ENCODE measurements at regions not wholly inside any gene's neighbourhood (a gene's known extent, or its start where the extent isn't known, plus 50 kb on each side); places are given as distances from the start of the nearest gene placed in this dataset.

DNA sequence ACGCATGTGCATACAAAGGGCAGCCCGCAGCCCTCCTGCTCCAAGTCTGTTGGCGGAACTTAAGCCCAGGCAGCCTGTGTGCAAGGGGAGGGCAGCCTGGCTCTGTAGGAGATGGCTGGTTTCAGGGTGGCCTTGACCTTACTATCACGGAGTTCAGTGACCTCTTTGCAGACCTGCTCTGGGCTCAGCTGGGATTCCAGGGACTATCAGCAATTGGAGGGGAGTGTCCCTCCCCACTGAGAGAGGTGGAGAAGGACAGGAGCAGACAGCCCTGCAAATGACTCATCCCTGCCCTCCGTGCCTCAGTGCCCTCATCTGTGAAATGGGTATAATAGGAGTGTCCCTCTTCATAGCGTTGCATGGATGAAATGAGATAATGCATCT lies 66.2 kb upstream of the DLK1 start:
- Histone ChIP-seq H3K27ac (ENCODE audit: low read depth, low read length, poor library complexity, severe bottlenecking) (no peak overlapping the region), H3K9me3 (ENCODE audit: low read length) (no peaks in the 10 kb centered on the region), H3K9me2 (ENCODE audit: low read depth, low read length) (no peaks in the 10 kb centered on the region), H3K4me3 (ENCODE audit: low read depth, low read length, poor library complexity, severe bottlenecking) (no peak overlapping the region), H3K4me1 (ENCODE audit: insufficient read depth, low read length, severe bottlenecking) (no peaks in the 10 kb centered on the region), H3K79me2 (ENCODE audit: insufficient read depth, low read length) (no peaks in the 10 kb centered on the region), H3K9ac (ENCODE audit: low read length) (no peak overlapping the region), H3K4me2 (ENCODE audit: low read length) (no peak overlapping the region), H3F3A (ENCODE audit: insufficient read depth, low read length) (no peaks in the 10 kb centered on the region), H2AFZ (ENCODE audit: low read length) (no peak overlapping the region), H4K20me1 (ENCODE audit: insufficient read depth, low read length) (no peaks in the 10 kb centered on the region), H3K27me3 (ENCODE audit: insufficient read depth, low read length) (no peaks in the 10 kb centered on the region), H3K36me3 (ENCODE audit: insufficient read depth, low read length) (no peaks in the 10 kb centered on the region)
- no peak for TF ChIP-seq EZH2 (IDR thresholded peaks at IDR 0.05; ENCODE audit: borderline replicate concordance, low read length)
- TF ChIP-seq, protein P1, sequence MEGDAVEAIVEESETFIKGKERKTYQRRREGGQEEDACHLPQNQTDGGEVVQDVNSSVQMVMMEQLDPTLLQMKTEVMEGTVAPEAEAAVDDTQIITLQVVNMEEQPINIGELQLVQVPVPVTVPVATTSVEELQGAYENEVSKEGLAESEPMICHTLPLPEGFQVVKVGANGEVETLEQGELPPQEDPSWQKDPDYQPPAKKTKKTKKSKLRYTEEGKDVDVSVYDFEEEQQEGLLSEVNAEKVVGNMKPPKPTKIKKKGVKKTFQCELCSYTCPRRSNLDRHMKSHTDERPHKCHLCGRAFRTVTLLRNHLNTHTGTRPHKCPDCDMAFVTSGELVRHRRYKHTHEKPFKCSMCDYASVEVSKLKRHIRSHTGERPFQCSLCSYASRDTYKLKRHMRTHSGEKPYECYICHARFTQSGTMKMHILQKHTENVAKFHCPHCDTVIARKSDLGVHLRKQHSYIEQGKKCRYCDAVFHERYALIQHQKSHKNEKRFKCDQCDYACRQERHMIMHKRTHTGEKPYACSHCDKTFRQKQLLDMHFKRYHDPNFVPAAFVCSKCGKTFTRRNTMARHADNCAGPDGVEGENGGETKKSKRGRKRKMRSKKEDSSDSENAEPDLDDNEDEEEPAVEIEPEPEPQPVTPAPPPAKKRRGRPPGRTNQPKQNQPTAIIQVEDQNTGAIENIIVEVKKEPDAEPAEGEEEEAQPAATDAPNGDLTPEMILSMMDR (IDR thresholded peaks at IDR 0.05; ENCODE audit: low read length), result no peak

GRCh38 chr14:100660882-100661635 lies 65.6 kb upstream of the DLK1 start:
- Histone ChIP-seq H4K20me1 (ENCODE audit: insufficient read depth, low read length) (no peaks in the 10 kb centered on the region), H3K9me3 (ENCODE audit: low read length) (no peaks in the 10 kb centered on the region), H2AFZ (ENCODE audit: low read length) (no peak overlapping the region), H3K36me3 (ENCODE audit: insufficient read depth, low read length) (no peaks in the 10 kb centered on the region), H3K4me1 (ENCODE audit: insufficient read depth, low read length, severe bottlenecking) (no peaks in the 10 kb centered on the region), H3F3A (ENCODE audit: insufficient read depth, low read length) (no peaks in the 10 kb centered on the region), H3K9me2 (ENCODE audit: low read depth, low read length) (no peaks in the 10 kb centered on the region), H3K9ac (ENCODE audit: low read length) (no peak overlapping the region), H3K79me2 (ENCODE audit: insufficient read depth, low read length) (no peaks in the 10 kb centered on the region), H3K27ac (ENCODE audit: low read depth, low read length, poor library complexity, severe bottlenecking) (no peak overlapping the region), H3K4me3 (ENCODE audit: low read depth, low read length, poor library complexity, severe bottlenecking) (no peak overlapping the region), H3K27me3 (ENCODE audit: insufficient read depth, low read length) (no peaks in the 10 kb centered on the region), H3K4me2 (ENCODE audit: low read length) (no peak overlapping the region)
- TF ChIP-seq, protein P1 (IDR thresholded peaks at IDR 0.05; ENCODE audit: low read length), result no peak
- TF ChIP-seq EZH2 (IDR thresholded peaks at IDR 0.05; ENCODE audit: borderline replicate concordance, low read length), result no peak

GRCh38 chr14:100662879-100663760 lies 63.6 kb upstream of the DLK1 start:
- Histone ChIP-seq H3K4me2 (ENCODE audit: low read length) (no peak overlapping the region), H4K20me1 (ENCODE audit: insufficient read depth, low read length) (no peaks in the 10 kb centered on the region), H3K9me3 (ENCODE audit: low read length) (no peaks in the 10 kb centered on the region), H3K9me2 (ENCODE audit: low read depth, low read length) (no peaks in the 10 kb centered on the region), H2AFZ (ENCODE audit: low read length) (no peak overlapping the region), H3K27ac (ENCODE audit: low read depth, low read length, poor library complexity, severe bottlenecking) (no peak overlapping the region), H3K4me3 (ENCODE audit: low read depth, low read length, poor library complexity, severe bottlenecking) (no peak overlapping the region), H3K36me3 (ENCODE audit: insufficient read depth, low read length) (no peaks in the 10 kb centered on the region), H3K79me2 (ENCODE audit: insufficient read depth, low read length) (no peaks in the 10 kb centered on the region), H3F3A (ENCODE audit: insufficient read depth, low read length) (no peaks in the 10 kb centered on the region), H3K27me3 (ENCODE audit: insufficient read depth, low read length) (no peaks in the 10 kb centered on the region), H3K9ac (ENCODE audit: low read length) (no peak overlapping the region), H3K4me1 (ENCODE audit: insufficient read depth, low read length, severe bottlenecking) (no peaks in the 10 kb centered on the region)
- TF ChIP-seq, protein P1 (IDR thresholded peaks at IDR 0.05; ENCODE audit: low read length), result peak; percentile 89
- no peak for TF ChIP-seq EZH2 (IDR thresholded peaks at IDR 0.05; ENCODE audit: borderline replicate concordance, low read length)
